Ishikawa (cell line): ENCODE measurements at regions not wholly inside any gene's neighbourhood (a gene's known extent, or its start where the extent isn't known, plus 50 kb on each side); places are given as distances from the start of the nearest gene placed in this dataset.

Source experiments
- CEBPB ChIP-seq: IDR thresholded peaks from 2 replicates; pipeline ENCODE4 v1.6.1; 2012
- EGR1 ChIP-seq: IDR thresholded peaks from 2 replicates; pipeline ENCODE4 v1.6.1; 2012
- EP300 ChIP-seq: IDR thresholded peaks from 2 replicates; pipeline ENCODE4 v1.6.1; 2012; ENCODE audit warnings: borderline replicate concordance
- FOXM1 ChIP-seq: IDR thresholded peaks from 2 replicates; pipeline ENCODE4 v1.6.1; 2012; ENCODE audit warnings: low read depth, borderline replicate concordance
- MAX ChIP-seq: IDR thresholded peaks from 2 replicates; pipeline ENCODE4 v1.6.1; 2012
- REST ChIP-seq: IDR thresholded peaks from 2 replicates; pipeline ENCODE4 v1.6.1; 2012; ENCODE audit warnings: low read depth, mild to moderate bottlenecking
- USF1 ChIP-seq: IDR thresholded peaks from 2 replicates; pipeline ENCODE4 v1.6.1; 2012
- YY1 ChIP-seq: IDR thresholded peaks from 2 replicates; pipeline ENCODE4 v1.6.1; 2012; ENCODE audit warnings: low read depth

GRCh38 chr18:24731158-24731557, 270.7 kb downstream of the HRH4 start:
- no peak for TF ChIP-seq REST
- TF ChIP-seq EGR1 = no peak
- no peak for TF ChIP-seq FOXM1
- TF ChIP-seq EP300 = no peak
- TF ChIP-seq USF1 = no peak
- TF ChIP-seq YY1 = no peak
- no peak for TF ChIP-seq CEBPB
- no peak for TF ChIP-seq MAX
